ENCODE measurements at regions not wholly inside any gene's neighbourhood (a gene's known extent, or its start where the extent isn't known, plus 50 kb on each side); places are given as distances from the start of the nearest gene placed in this dataset.

DNA sequence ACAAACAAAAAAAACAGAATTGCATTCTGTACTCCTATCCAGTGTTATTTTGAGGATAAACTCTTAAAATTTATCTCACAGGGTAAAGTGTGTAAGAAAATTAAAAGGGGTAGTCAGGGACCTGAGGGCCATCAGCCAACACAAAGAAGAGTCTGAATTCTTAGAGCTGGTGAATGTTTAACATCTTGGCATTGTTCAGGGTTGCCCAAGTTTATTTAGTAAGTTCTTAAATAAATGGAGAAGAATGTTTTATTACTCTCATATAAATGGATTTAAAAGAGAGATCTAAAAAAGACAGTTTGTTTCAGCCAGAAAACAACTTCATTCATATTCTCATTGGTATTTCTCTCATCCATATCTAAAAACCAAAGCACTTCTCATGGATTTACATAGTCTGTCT lies 171.7 kb downstream of the LACC1 start:
- TF ChIP-seq FOXP2 (optimal IDR thresholded peaks at IDR 0.05; ENCODE audit: borderline replicate concordance, extremely low read depth, extremely low read length, insufficient read depth) (no peak), SIN3A (IDR thresholded peaks at IDR 0.05; ENCODE audit: borderline replicate concordance, insufficient read depth, low read length) (no peak), POLR2AphosphoS5 (IDR thresholded peaks at IDR 0.05; ENCODE audit: low read depth, low read length) (no peak), TAF1 (IDR thresholded peaks at IDR 0.05; ENCODE audit: borderline replicate concordance, insufficient read depth, low read length) (no peak)
- TF ChIP-seq, protein P1, sequence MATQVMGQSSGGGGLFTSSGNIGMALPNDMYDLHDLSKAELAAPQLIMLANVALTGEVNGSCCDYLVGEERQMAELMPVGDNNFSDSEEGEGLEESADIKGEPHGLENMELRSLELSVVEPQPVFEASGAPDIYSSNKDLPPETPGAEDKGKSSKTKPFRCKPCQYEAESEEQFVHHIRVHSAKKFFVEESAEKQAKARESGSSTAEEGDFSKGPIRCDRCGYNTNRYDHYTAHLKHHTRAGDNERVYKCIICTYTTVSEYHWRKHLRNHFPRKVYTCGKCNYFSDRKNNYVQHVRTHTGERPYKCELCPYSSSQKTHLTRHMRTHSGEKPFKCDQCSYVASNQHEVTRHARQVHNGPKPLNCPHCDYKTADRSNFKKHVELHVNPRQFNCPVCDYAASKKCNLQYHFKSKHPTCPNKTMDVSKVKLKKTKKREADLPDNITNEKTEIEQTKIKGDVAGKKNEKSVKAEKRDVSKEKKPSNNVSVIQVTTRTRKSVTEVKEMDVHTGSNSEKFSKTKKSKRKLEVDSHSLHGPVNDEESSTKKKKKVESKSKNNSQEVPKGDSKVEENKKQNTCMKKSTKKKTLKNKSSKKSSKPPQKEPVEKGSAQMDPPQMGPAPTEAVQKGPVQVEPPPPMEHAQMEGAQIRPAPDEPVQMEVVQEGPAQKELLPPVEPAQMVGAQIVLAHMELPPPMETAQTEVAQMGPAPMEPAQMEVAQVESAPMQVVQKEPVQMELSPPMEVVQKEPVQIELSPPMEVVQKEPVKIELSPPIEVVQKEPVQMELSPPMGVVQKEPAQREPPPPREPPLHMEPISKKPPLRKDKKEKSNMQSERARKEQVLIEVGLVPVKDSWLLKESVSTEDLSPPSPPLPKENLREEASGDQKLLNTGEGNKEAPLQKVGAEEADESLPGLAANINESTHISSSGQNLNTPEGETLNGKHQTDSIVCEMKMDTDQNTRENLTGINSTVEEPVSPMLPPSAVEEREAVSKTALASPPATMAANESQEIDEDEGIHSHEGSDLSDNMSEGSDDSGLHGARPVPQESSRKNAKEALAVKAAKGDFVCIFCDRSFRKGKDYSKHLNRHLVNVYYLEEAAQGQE (IDR thresholded peaks at IDR 0.05; ENCODE audit: insufficient read depth in 1 of 2, low read depth in 2 of 2, low read length in 2 of 2) = no peak

- TF ChIP-seq, protein P1 (IDR thresholded peaks at IDR 0.05; ENCODE audit: insufficient read depth in 1 of 2, low read depth in 2 of 2, low read length in 2 of 2) = no peak
- TF ChIP-seq SIN3A (IDR thresholded peaks at IDR 0.05; ENCODE audit: borderline replicate concordance, insufficient read depth, low read length) (no peak), TAF1 (IDR thresholded peaks at IDR 0.05; ENCODE audit: borderline replicate concordance, insufficient read depth, low read length) (no peak), POLR2AphosphoS5 (IDR thresholded peaks at IDR 0.05; ENCODE audit: low read depth, low read length) (no peak), FOXP2 (optimal IDR thresholded peaks at IDR 0.05; ENCODE audit: borderline replicate concordance, extremely low read depth, extremely low read length, insufficient read depth) (no peak)
Measured at GRCh38 chr13:44051918-44052675, 172.4 kb downstream of the LACC1 start.

DNA sequence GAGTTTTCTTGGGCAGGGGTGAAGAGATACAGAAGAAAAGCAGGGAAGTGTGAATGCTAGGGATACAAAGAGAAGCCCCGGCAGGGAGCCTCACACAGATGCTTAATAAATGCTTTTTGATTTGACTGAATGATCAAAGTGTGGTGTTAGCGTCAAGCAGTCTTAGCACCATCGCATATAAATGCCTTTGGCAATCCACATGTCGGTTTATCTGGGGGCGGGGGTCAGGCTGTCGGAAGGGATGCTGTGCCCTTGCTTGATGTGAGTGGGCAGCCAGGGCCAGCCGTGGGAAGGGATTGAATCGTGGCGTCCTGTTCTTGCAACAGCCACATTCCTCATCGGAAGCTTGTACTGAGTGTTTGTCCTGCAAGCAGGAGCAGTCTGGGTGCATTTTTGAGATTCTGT lies 173.1 kb downstream of the LACC1 start:
- TF ChIP-seq TAF1 (IDR thresholded peaks at IDR 0.05; ENCODE audit: borderline replicate concordance, insufficient read depth, low read length) (no peak), FOXP2 (optimal IDR thresholded peaks at IDR 0.05; ENCODE audit: borderline replicate concordance, extremely low read depth, extremely low read length, insufficient read depth) (no peak), POLR2AphosphoS5 (IDR thresholded peaks at IDR 0.05; ENCODE audit: low read depth, low read length) (no peak), SIN3A (IDR thresholded peaks at IDR 0.05; ENCODE audit: borderline replicate concordance, insufficient read depth, low read length) (no peak)
- TF ChIP-seq, protein P1 (IDR thresholded peaks at IDR 0.05; ENCODE audit: insufficient read depth in 1 of 2, low read depth in 2 of 2, low read length in 2 of 2) = no peak

DNA sequence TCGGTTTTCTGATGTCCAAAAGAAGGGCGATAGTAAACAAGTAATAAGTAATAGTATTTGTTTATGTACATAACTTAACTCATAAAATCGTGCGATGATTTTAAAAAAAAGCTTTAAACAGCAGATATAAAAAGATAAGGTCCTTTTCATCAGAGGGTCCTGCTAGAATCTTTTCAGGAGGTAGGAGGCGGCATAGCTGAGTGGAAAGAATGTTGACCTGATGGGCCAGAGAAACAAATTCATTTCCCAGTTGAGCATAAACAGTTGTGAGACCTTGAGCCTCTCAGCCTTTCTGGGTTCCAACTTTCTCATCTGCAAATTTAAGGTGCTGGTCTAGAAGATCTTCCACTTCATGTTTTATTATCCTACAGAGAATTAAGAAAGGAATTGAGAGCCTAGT lies 173.5 kb downstream of the LACC1 start:
- no peak for TF ChIP-seq TAF1 (IDR thresholded peaks at IDR 0.05; ENCODE audit: borderline replicate concordance, insufficient read depth, low read length)
- TF ChIP-seq SIN3A (IDR thresholded peaks at IDR 0.05; ENCODE audit: borderline replicate concordance, insufficient read depth, low read length) = no peak
- TF ChIP-seq FOXP2 (optimal IDR thresholded peaks at IDR 0.05; ENCODE audit: borderline replicate concordance, extremely low read depth, extremely low read length, insufficient read depth) = no peak
- no peak for TF ChIP-seq POLR2AphosphoS5 (IDR thresholded peaks at IDR 0.05; ENCODE audit: low read depth, low read length)
- TF ChIP-seq, protein P1 (IDR thresholded peaks at IDR 0.05; ENCODE audit: insufficient read depth in 1 of 2, low read depth in 2 of 2, low read length in 2 of 2) = no peak

All from PFSK-1 (cell line).